ENCODE measurements at regions not wholly inside any gene's neighbourhood (a gene's known extent, or its start where the extent isn't known, plus 50 kb on each side); places are given as distances from the start of the nearest gene placed in this dataset.

- POLR2A ChIA-PET = no interaction called here
- Histone ChIP-seq H3K4me1 (ENCODE audit: control insufficient read depth in 1 of 2, insufficient read depth in 2 of 2, low read length in 2 of 2) (no peaks in the 10 kb centered on the region), H4K20me1 (ENCODE audit: insufficient read depth) (no peaks in the 10 kb centered on the region; the same call in 1 of the 2 replicates), H3K27ac (ENCODE audit: low read depth, low read length) (no peak overlapping the region), H3K4me3 (replicated peaks in 1 of 2; ENCODE audit: low read depth in 1 of 2, low read length in 2 of 2) (no peak overlapping the region), H3K4me2 (ENCODE audit: low read length) (no peak overlapping the region), H3K9me3 (ENCODE audit: control insufficient read depth in 1 of 2, insufficient read depth in 1 of 2, low read depth in 1 of 2, low read length in 2 of 2) (no peaks in the 10 kb centered on the region), H3K79me2 (ENCODE audit: insufficient read depth, low read length) (no peaks in the 10 kb centered on the region), H3K9me2 (ENCODE audit: insufficient read depth) (no peaks in the 10 kb centered on the region), H3K36me3 (ENCODE audit: control insufficient read depth in 1 of 2, insufficient read depth in 2 of 2, low read length in 2 of 2) (no peaks in the 10 kb centered on the region), H3K9ac (ENCODE audit: low read length) (no peak overlapping the region), H3K27me3 (ENCODE audit: insufficient read depth, low read length) (no peaks in the 10 kb centered on the region), H2AFZ (ENCODE audit: low read depth, low read length, poor library complexity, severe bottlenecking) (no peak overlapping the region)
- RAD21 ChIA-PET (ENCODE audit: low non-redundant PET in 1 of 2, low total read pairs in 2 of 2, uncharacterized antibody in 2 of 2, unreplicated experiment in 2 of 2) = no interaction called here
- DNase-seq (ENCODE audit: low read depth, low spot score) (no peak), ATAC-seq (no peak)
- intact Hi-C loops (cut with micrococcal nuclease) = no loop called here
- no TSS peak for BruUV-seq (replicated peaks)
- CTCF ChIA-PET = no interaction called here
- no peak for TF ChIP-seq ZNF274 (IDR thresholded peaks at IDR 0.05; ENCODE audit: low read depth, low read length)
- no peak for TF ChIP-seq RAD21 (IDR thresholded peaks at IDR 0.05; ENCODE audit: low read depth)
- no peak for TF ChIP-seq EZH2 (IDR thresholded peaks at IDR 0.05)
- TF ChIP-seq CTCF (IDR thresholded peaks at IDR 0.05 in 2 of 3, conservative IDR thresholded peaks at IDR 0.05 in 1 of 3; ENCODE audit: borderline replicate concordance in 1 of 3, insufficient read depth in 1 of 3, low read depth in 2 of 3, low read length in 2 of 3) = no peak
- TF ChIP-seq, protein P1, sequence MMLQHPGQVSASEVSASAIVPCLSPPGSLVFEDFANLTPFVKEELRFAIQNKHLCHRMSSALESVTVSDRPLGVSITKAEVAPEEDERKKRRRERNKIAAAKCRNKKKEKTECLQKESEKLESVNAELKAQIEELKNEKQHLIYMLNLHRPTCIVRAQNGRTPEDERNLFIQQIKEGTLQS (IDR thresholded peaks at IDR 0.05) = no peak
Measured at GRCh38 chr6:155645325-155645724, 189.7 kb upstream of the NOX3 start.

GRCh38 chr6:155641603-155642002, 186.0 kb upstream of the NOX3 start:
- Histone ChIP-seq H3K27me3 (ENCODE audit: insufficient read depth, low read length) (no peaks in the 10 kb centered on the region), H2AFZ (ENCODE audit: low read depth, low read length, poor library complexity, severe bottlenecking) (no peak overlapping the region), H3K9me2 (ENCODE audit: insufficient read depth) (no peaks in the 10 kb centered on the region), H3K4me1 (ENCODE audit: control insufficient read depth in 1 of 2, insufficient read depth in 2 of 2, low read length in 2 of 2) (no peaks in the 10 kb centered on the region), H3K9ac (ENCODE audit: low read length) (no peak overlapping the region), H3K4me2 (ENCODE audit: low read length) (no peak overlapping the region), H3K79me2 (ENCODE audit: insufficient read depth, low read length) (no peaks in the 10 kb centered on the region), H3K9me3 (ENCODE audit: control insufficient read depth in 1 of 2, insufficient read depth in 1 of 2, low read depth in 1 of 2, low read length in 2 of 2) (no peaks in the 10 kb centered on the region), H3K27ac (ENCODE audit: low read depth, low read length) (no peak overlapping the region), H3K36me3 (ENCODE audit: control insufficient read depth in 1 of 2, insufficient read depth in 2 of 2, low read length in 2 of 2) (no peaks in the 10 kb centered on the region), H3K4me3 (replicated peaks in 1 of 2; ENCODE audit: low read depth in 1 of 2, low read length in 2 of 2) (no peak overlapping the region), H4K20me1 (ENCODE audit: insufficient read depth) (no peaks in the 10 kb centered on the region; the same call in 1 of the 2 replicates)
- no peak for ATAC-seq
- no TSS peak for BruUV-seq (replicated peaks)
- CTCF ChIA-PET = no interaction called here
- no peak for DNase-seq (ENCODE audit: low read depth, low spot score)
- POLR2A ChIA-PET = no interaction called here
- intact Hi-C loops (cut with micrococcal nuclease) = no loop called here
- RAD21 ChIA-PET (ENCODE audit: low non-redundant PET in 1 of 2, low total read pairs in 2 of 2, uncharacterized antibody in 2 of 2, unreplicated experiment in 2 of 2) = no interaction called here
- TF ChIP-seq EZH2phosphoT487 (IDR thresholded peaks at IDR 0.05; ENCODE audit: borderline replicate concordance) = no peak
- no peak for TF ChIP-seq EGR1 (IDR thresholded peaks at IDR 0.05; ENCODE audit: low read depth)
- no peak for TF ChIP-seq SP1 (IDR thresholded peaks at IDR 0.05; ENCODE audit: low read depth)
- TF ChIP-seq, protein P2, sequence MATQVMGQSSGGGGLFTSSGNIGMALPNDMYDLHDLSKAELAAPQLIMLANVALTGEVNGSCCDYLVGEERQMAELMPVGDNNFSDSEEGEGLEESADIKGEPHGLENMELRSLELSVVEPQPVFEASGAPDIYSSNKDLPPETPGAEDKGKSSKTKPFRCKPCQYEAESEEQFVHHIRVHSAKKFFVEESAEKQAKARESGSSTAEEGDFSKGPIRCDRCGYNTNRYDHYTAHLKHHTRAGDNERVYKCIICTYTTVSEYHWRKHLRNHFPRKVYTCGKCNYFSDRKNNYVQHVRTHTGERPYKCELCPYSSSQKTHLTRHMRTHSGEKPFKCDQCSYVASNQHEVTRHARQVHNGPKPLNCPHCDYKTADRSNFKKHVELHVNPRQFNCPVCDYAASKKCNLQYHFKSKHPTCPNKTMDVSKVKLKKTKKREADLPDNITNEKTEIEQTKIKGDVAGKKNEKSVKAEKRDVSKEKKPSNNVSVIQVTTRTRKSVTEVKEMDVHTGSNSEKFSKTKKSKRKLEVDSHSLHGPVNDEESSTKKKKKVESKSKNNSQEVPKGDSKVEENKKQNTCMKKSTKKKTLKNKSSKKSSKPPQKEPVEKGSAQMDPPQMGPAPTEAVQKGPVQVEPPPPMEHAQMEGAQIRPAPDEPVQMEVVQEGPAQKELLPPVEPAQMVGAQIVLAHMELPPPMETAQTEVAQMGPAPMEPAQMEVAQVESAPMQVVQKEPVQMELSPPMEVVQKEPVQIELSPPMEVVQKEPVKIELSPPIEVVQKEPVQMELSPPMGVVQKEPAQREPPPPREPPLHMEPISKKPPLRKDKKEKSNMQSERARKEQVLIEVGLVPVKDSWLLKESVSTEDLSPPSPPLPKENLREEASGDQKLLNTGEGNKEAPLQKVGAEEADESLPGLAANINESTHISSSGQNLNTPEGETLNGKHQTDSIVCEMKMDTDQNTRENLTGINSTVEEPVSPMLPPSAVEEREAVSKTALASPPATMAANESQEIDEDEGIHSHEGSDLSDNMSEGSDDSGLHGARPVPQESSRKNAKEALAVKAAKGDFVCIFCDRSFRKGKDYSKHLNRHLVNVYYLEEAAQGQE (IDR thresholded peaks at IDR 0.05; ENCODE audit: low read depth) = no peak
- no peak for TF ChIP-seq ZFX (IDR thresholded peaks at IDR 0.05)
- no peak for TF ChIP-seq FOSL1 (IDR thresholded peaks at IDR 0.05; ENCODE audit: low read depth)
- no peak for TF ChIP-seq RAD21 (IDR thresholded peaks at IDR 0.05; ENCODE audit: low read depth)
- TF ChIP-seq, protein P3, sequence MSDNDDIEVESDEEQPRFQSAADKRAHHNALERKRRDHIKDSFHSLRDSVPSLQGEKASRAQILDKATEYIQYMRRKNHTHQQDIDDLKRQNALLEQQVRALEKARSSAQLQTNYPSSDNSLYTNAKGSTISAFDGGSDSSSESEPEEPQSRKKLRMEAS (IDR thresholded peaks at IDR 0.05) = no peak
- no peak for TF ChIP-seq POLR2AphosphoS5 (IDR thresholded peaks at IDR 0.05; ENCODE audit: low read depth, low read length)
